ENCODE measurements at regions not wholly inside any gene's neighbourhood (a gene's known extent, or its start where the extent isn't known, plus 50 kb on each side); places are given as distances from the start of the nearest gene placed in this dataset.

- no peak overlapping the region for H3K27ac ChIP-seq
- no peak overlapping the region for H3K4me2 ChIP-seq (ENCODE audit: low read length)
- H3K4me3 ChIP-seq (ENCODE audit: low read depth, low read length): no peak overlapping the region
- no peaks in the 10 kb centered on the region for H3K4me1 ChIP-seq
- H3K79me2 ChIP-seq: no peaks in the 10 kb centered on the region
- no peak overlapping the region for H2AFZ ChIP-seq
- H3K36me3 ChIP-seq (ENCODE audit: control insufficient read depth, insufficient read depth, low read length): no peaks in the 10 kb centered on the region
- no peaks in the 10 kb centered on the region for H3K9me3 ChIP-seq (ENCODE audit: control insufficient read depth, low read length)
- H3K9ac ChIP-seq: no peak overlapping the region
- no peaks in the 10 kb centered on the region for H3K27me3 ChIP-seq (ENCODE audit: control insufficient read depth, insufficient read depth, low read length)
- TF ChIP-seq, protein P1, sequence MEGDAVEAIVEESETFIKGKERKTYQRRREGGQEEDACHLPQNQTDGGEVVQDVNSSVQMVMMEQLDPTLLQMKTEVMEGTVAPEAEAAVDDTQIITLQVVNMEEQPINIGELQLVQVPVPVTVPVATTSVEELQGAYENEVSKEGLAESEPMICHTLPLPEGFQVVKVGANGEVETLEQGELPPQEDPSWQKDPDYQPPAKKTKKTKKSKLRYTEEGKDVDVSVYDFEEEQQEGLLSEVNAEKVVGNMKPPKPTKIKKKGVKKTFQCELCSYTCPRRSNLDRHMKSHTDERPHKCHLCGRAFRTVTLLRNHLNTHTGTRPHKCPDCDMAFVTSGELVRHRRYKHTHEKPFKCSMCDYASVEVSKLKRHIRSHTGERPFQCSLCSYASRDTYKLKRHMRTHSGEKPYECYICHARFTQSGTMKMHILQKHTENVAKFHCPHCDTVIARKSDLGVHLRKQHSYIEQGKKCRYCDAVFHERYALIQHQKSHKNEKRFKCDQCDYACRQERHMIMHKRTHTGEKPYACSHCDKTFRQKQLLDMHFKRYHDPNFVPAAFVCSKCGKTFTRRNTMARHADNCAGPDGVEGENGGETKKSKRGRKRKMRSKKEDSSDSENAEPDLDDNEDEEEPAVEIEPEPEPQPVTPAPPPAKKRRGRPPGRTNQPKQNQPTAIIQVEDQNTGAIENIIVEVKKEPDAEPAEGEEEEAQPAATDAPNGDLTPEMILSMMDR (IDR thresholded peaks at IDR 0.05): no peak
These were observed 109.6 kb upstream of the POU2AF2 start for GRCh38 chr11:111135778-111136570.

- Histone ChIP-seq H3K4me1 (no peaks in the 10 kb centered on the region), H3K27ac (no peak overlapping the region), H3K36me3 (ENCODE audit: control insufficient read depth, insufficient read depth, low read length) (no peaks in the 10 kb centered on the region), H3K4me3 (ENCODE audit: low read depth, low read length) (no peak overlapping the region), H3K79me2 (no peaks in the 10 kb centered on the region), H2AFZ (no peak overlapping the region), H3K9me3 (ENCODE audit: control insufficient read depth, low read length) (no peaks in the 10 kb centered on the region), H3K27me3 (ENCODE audit: control insufficient read depth, insufficient read depth, low read length) (no peaks in the 10 kb centered on the region), H3K9ac (no peak overlapping the region), H3K4me2 (ENCODE audit: low read length) (no peak overlapping the region)
- TF ChIP-seq, protein P1 (IDR thresholded peaks at IDR 0.05): no peak
These were observed 110.4 kb upstream of the POU2AF2 start for GRCh38 chr11:111135101-111135500.

DNA sequence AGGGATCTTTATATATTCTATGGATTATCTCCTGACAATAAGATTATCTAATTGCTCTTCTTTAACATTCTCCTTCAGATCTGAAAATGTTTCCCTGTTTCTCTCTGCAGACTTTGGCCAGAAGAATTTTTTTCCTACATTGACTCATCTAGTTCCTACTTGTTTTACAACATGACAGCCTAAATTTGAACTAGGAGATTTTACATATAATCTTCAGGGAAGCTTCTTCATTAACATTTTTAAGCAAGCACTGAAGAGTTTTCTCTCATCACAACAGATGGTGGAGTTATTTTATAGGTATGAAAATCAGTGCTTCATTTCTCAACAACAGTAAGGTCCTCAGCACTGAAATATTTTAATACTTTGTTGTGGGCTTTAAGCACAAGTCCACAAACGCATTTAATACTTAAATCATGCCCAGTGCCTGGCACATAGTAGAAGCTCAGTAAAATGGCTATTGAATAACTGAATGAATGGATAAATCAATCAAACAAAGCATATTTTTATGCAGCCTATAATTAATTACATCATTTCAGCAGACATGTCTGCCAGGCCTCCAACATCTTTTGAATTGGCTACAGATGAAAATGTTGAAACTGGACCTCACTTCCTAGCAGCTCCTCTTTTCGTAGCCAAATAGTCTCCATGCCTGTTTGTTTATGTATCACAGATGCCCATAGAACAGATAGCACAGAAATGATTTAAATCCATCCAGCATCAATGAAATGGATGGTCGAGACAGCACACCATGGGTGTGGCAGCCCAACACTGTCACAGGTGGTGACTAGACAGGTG, 117.3 kb upstream of the POU2AF2 start:
- no peaks in the 10 kb centered on the region for H3K36me3 ChIP-seq (ENCODE audit: control insufficient read depth, insufficient read depth, low read length)
- no peak overlapping the region for H3K4me3 ChIP-seq (ENCODE audit: low read depth, low read length)
- no peaks in the 10 kb centered on the region for H3K27me3 ChIP-seq (ENCODE audit: control insufficient read depth, insufficient read depth, low read length)
- TF ChIP-seq, protein P1 (IDR thresholded peaks at IDR 0.05): no peak
- H3K9me3 ChIP-seq (ENCODE audit: control insufficient read depth, low read length): no peaks in the 10 kb centered on the region
- no peak overlapping the region for H3K9ac ChIP-seq
- no peaks in the 10 kb centered on the region for H3K79me2 ChIP-seq
- H2AFZ ChIP-seq: no peak overlapping the region
- H3K4me1 ChIP-seq: no peaks in the 10 kb centered on the region
- H3K4me2 ChIP-seq (ENCODE audit: low read length): no peak overlapping the region
- H3K27ac ChIP-seq: no peak overlapping the region

- H2AFZ ChIP-seq: no peak overlapping the region
- no peaks in the 10 kb centered on the region for H3K36me3 ChIP-seq (ENCODE audit: control insufficient read depth, insufficient read depth, low read length)
- H3K9me3 ChIP-seq (ENCODE audit: control insufficient read depth, low read length): no peaks in the 10 kb centered on the region
- no peaks in the 10 kb centered on the region for H3K27me3 ChIP-seq (ENCODE audit: control insufficient read depth, insufficient read depth, low read length)
- H3K9ac ChIP-seq: no peak overlapping the region
- H3K4me1 ChIP-seq: no peaks in the 10 kb centered on the region
- TF ChIP-seq, protein P1 (IDR thresholded peaks at IDR 0.05): no peak
- no peaks in the 10 kb centered on the region for H3K79me2 ChIP-seq
- H3K27ac ChIP-seq: no peak overlapping the region
- no peak overlapping the region for H3K4me3 ChIP-seq (ENCODE audit: low read depth, low read length)
- no peak overlapping the region for H3K4me2 ChIP-seq (ENCODE audit: low read length)
These were observed 120.8 kb upstream of the POU2AF2 start for GRCh38 chr11:111124724-111125123.
